ENCODE measurements at regions not wholly inside any gene's neighbourhood (a gene's known extent, or its start where the extent isn't known, plus 50 kb on each side); places are given as distances from the start of the nearest gene placed in this dataset.

GRCh38 chr4:176611381-176611780 lies 181.3 kb downstream of the VEGFC start:
- no peak for TF ChIP-seq EZH2 (IDR thresholded peaks at IDR 0.05; ENCODE audit: insufficient read depth, poor library complexity, severe bottlenecking)
- no peak for TF ChIP-seq EZH2phosphoT487 (IDR thresholded peaks at IDR 0.05; ENCODE audit: insufficient read depth, low read depth)
